ENCODE measurements at regions not wholly inside any gene's neighbourhood (a gene's known extent, or its start where the extent isn't known, plus 50 kb on each side); places are given as distances from the start of the nearest gene placed in this dataset.

- TF ChIP-seq CTCF (IDR thresholded peaks at IDR 0.05): no peak
- no peak for TF ChIP-seq POLR2A (IDR thresholded peaks at IDR 0.05)
- TF ChIP-seq POLR2AphosphoS5 (IDR thresholded peaks at IDR 0.05; ENCODE audit: insufficient read depth in 1 of 2, low read depth in 1 of 2): no peak
These were observed 63.4 kb upstream of the SPATA12 start for GRCh38 chr3:56997041-56997440.

All from vagina (tissue), 2 donors.